ENCODE measurements at regions not wholly inside any gene's neighbourhood (a gene's known extent, or its start where the extent isn't known, plus 50 kb on each side); places are given as distances from the start of the nearest gene placed in this dataset.

DNA sequence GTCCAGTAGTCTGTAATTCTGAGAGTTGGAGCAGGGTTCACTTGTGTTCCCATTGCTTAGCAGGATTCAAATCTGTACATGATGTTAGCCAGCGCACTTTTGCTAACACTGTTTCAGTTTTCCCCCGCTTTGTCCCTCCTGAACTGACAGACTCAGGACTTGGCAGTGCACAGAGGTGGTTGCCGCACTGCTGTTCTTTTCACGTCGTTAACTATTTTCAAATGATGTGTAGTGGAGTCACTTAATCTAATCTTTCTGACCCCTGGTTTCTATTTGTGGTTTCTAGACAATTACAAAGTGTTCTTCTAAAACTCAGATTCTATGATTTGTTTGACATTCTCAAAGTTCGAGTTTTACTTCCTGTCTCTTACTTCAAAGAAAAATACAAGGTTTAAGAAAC, 234.5 kb downstream of the RBM43 start:
- H3K27me3 ChIP-seq (replicated peaks; ENCODE audit: insufficient read depth, low read length): no peaks in the 10 kb centered on the region
- H3K4me1 ChIP-seq (ENCODE audit: low read length): no peaks in the 10 kb centered on the region
- no peaks in the 10 kb centered on the region for H3K79me2 ChIP-seq (ENCODE audit: low read length)
- no peak overlapping the region for H3K27ac ChIP-seq (ENCODE audit: low read length)
- DNase-seq: no peak
- H3K9ac ChIP-seq (ENCODE audit: low read length): no peak overlapping the region
- no peak overlapping the region for H2AFZ ChIP-seq (ENCODE audit: low read length)
- no peaks in the 10 kb centered on the region for H4K20me1 ChIP-seq (ENCODE audit: insufficient read depth, low read length)
- H3F3A ChIP-seq (ENCODE audit: insufficient read depth, low read length): no peaks in the 10 kb centered on the region
- H3K4me3 ChIP-seq (ENCODE audit: low read length): no peak overlapping the region
- no peaks in the 10 kb centered on the region for H3K36me3 ChIP-seq (replicated peaks; ENCODE audit: insufficient read depth, low read length)
- no peak overlapping the region for H3K4me2 ChIP-seq (ENCODE audit: low read depth, low read length)
- TF ChIP-seq EZH2phosphoT487 (IDR thresholded peaks at IDR 0.05; ENCODE audit: low read length): no peak
- no peak for TF ChIP-seq EZH2 (optimal IDR thresholded peaks at IDR 0.05; ENCODE audit: low read depth, low read length)
- no peaks in the 10 kb centered on the region for H3K9me2 ChIP-seq (replicated peaks; ENCODE audit: insufficient read depth, low read length)
- H3K9me3 ChIP-seq (replicated peaks; ENCODE audit: insufficient read depth, low read length): no peaks in the 10 kb centered on the region

- H3K9me2 ChIP-seq (replicated peaks; ENCODE audit: insufficient read depth, low read length): no peaks in the 10 kb centered on the region
- H3K4me2 ChIP-seq (ENCODE audit: low read depth, low read length): no peak overlapping the region
- no peaks in the 10 kb centered on the region for H3K27me3 ChIP-seq (replicated peaks; ENCODE audit: insufficient read depth, low read length)
- no peak overlapping the region for H3K4me3 ChIP-seq (ENCODE audit: low read length)
- H3K27ac ChIP-seq (ENCODE audit: low read length): no peak overlapping the region
- no peaks in the 10 kb centered on the region for H3K9me3 ChIP-seq (replicated peaks; ENCODE audit: insufficient read depth, low read length)
- no peaks in the 10 kb centered on the region for H3K79me2 ChIP-seq (ENCODE audit: low read length)
- H3K9ac ChIP-seq (ENCODE audit: low read length): no peak overlapping the region
- H2AFZ ChIP-seq (ENCODE audit: low read length): no peak overlapping the region
- H3K36me3 ChIP-seq (replicated peaks; ENCODE audit: insufficient read depth, low read length): no peaks in the 10 kb centered on the region
- no peaks in the 10 kb centered on the region for H4K20me1 ChIP-seq (ENCODE audit: insufficient read depth, low read length)
- H3K4me1 ChIP-seq (ENCODE audit: low read length): no peaks in the 10 kb centered on the region
- DNase-seq: no peak
- TF ChIP-seq EZH2phosphoT487 (IDR thresholded peaks at IDR 0.05; ENCODE audit: low read length) (no peak), EZH2 (optimal IDR thresholded peaks at IDR 0.05; ENCODE audit: low read depth, low read length) (no peak), CTCF (IDR thresholded peaks at IDR 0.05; ENCODE audit: low read length) (no peak)
- H3F3A ChIP-seq (ENCODE audit: insufficient read depth, low read length): no peaks in the 10 kb centered on the region
Observed at GRCh38 chr2:151025816-151026215, 235.8 kb downstream of the RBM43 start.

- no peaks in the 10 kb centered on the region for H3F3A ChIP-seq (ENCODE audit: insufficient read depth, low read length)
- H2AFZ ChIP-seq (ENCODE audit: low read length): no peak overlapping the region
Observed at GRCh38 chr2:151024696-151025251, 236.9 kb downstream of the RBM43 start.

More at GRCh38 chr2:151024696-151025251, 236.9 kb downstream of the RBM43 start:
- TF ChIP-seq EZH2phosphoT487 (IDR thresholded peaks at IDR 0.05; ENCODE audit: low read length) (no peak), CTCF (IDR thresholded peaks at IDR 0.05; ENCODE audit: low read length) (no peak), EZH2 (optimal IDR thresholded peaks at IDR 0.05; ENCODE audit: low read depth, low read length) (no peak)
- Histone ChIP-seq H3K9me3 (replicated peaks; ENCODE audit: insufficient read depth, low read length) (no peaks in the 10 kb centered on the region), H3K27me3 (replicated peaks; ENCODE audit: insufficient read depth, low read length) (no peaks in the 10 kb centered on the region), H3K4me2 (ENCODE audit: low read depth, low read length) (no peak overlapping the region), H3K9ac (ENCODE audit: low read length) (no peak overlapping the region), H3K79me2 (ENCODE audit: low read length) (no peaks in the 10 kb centered on the region), H3K9me2 (replicated peaks; ENCODE audit: insufficient read depth, low read length) (no peaks in the 10 kb centered on the region), H3K4me3 (ENCODE audit: low read length) (no peak overlapping the region), H3K36me3 (replicated peaks; ENCODE audit: insufficient read depth, low read length) (no peaks in the 10 kb centered on the region), H3K27ac (ENCODE audit: low read length) (no peak overlapping the region), H4K20me1 (ENCODE audit: insufficient read depth, low read length) (no peaks in the 10 kb centered on the region), H3K4me1 (ENCODE audit: low read length) (no peaks in the 10 kb centered on the region)
- DNase-seq: no peak
